GM21825 (cell line): ENCODE measurements at regions not wholly inside any gene's neighbourhood (a gene's known extent, or its start where the extent isn't known, plus 50 kb on each side); places are given as distances from the start of the nearest gene placed in this dataset.

Experiments
- ATAC-seq: cut with Tn5 transposase; IDR thresholded peaks from one replicate; pipeline ENCODE4 v1.9.1; 2021; ENCODE audit warnings: mild to moderate bottlenecking, moderate library complexity; ENCODE audit not compliant: unreplicated experiment

- ATAC-seq, result no peak
Measured at GRCh38 chr3:182608832-182609231, 184.5 kb upstream of the ATP11B start.

GRCh38 chr3:182609575-182610156, 183.6 kb upstream of the ATP11B start:
- ATAC-seq, result no peak

- ATAC-seq, result no peak
Measured at GRCh38 chr3:182612332-182612731, 181.0 kb upstream of the ATP11B start.

- no peak for ATAC-seq
Measured at GRCh38 chr3:182617500-182617899, 175.8 kb upstream of the ATP11B start.

GRCh38 chr3:182618085-182618732, 175.1 kb upstream of the ATP11B start:
- no peak for ATAC-seq

- ATAC-seq, result no peak
Measured at GRCh38 chr3:182618981-182619591, 174.2 kb upstream of the ATP11B start.

- no peak for ATAC-seq
Measured at GRCh38 chr3:182620723-182621434, 172.4 kb upstream of the ATP11B start.

GRCh38 chr3:182621435-182622240, 171.7 kb upstream of the ATP11B start:
- no peak for ATAC-seq

- ATAC-seq, result no peak
Measured at GRCh38 chr3:182622241-182622545, 171.1 kb upstream of the ATP11B start.

GRCh38 chr3:182626484-182627467, 166.5 kb upstream of the ATP11B start:
- ATAC-seq, result no peak

GRCh38 chr3:182628531-182628930, 164.8 kb upstream of the ATP11B start:
- ATAC-seq, result no peak

- ATAC-seq, result no peak
Measured at GRCh38 chr3:182629521-182629920, 163.8 kb upstream of the ATP11B start.

- no peak for ATAC-seq
Measured at GRCh38 chr3:182631183-182632076, 161.9 kb upstream of the ATP11B start.

GRCh38 chr3:182632077-182632393, 161.3 kb upstream of the ATP11B start:
- ATAC-seq, result no peak

- no peak for ATAC-seq
Measured at GRCh38 chr3:182633186-182633585, 160.1 kb upstream of the ATP11B start.

GRCh38 chr3:182636646-182637045, 156.7 kb upstream of the ATP11B start:
- no peak for ATAC-seq

GRCh38 chr3:182637350-182638110, 155.8 kb upstream of the ATP11B start:
- ATAC-seq, result no peak

GRCh38 chr3:182644013-182644412, 149.3 kb upstream of the ATP11B start:
- no peak for ATAC-seq
